Esophagus muscularis mucosa (tissue), 4 donors: ENCODE measurements at regions not wholly inside any gene's neighbourhood (a gene's known extent, or its start where the extent isn't known, plus 50 kb on each side); places are given as distances from the start of the nearest gene placed in this dataset.

ENCODE experiments used
- DNase-seq: peaks from one replicate; pipeline ENCODE4 v3.0.0-alpha.2; 2017; ENCODE audit errors: extremely low spot score
- H3K27ac ChIP-seq, 4 donors: fragments of 200-600 bp; sonication (generic); replicated peaks in 1 of 4; 1 replicate in 3 of 4; 2 replicates in 1 of 4; pipeline ENCODE4 v1.5.1; 2016 to 2019; ENCODE audit warnings: mild to moderate bottlenecking in 1 of 4
- H3K27me3 ChIP-seq, 4 donors: fragments of 200-600 bp; sonication (generic); one replicate each; pipeline versions ENCODE4 v1.5.1 to v1.6.0; 2016 to 2019
- H3K36me3 ChIP-seq, 4 donors: fragments of 200-600 bp; sonication (generic); one replicate each; pipeline ENCODE4 v1.5.1; 2016 to 2019
- H3K4me1 ChIP-seq, 4 donors: fragments of 200-600 bp; sonication (generic); one replicate each; pipeline ENCODE4 v1.5.1; 2016 to 2019
- H3K4me3 ChIP-seq, 4 donors: fragments of 200-600 bp; sonication (generic); 1 replicate in 2 of 4; 2 replicates in 2 of 4; pipeline ENCODE4 v1.5.1; 2016 to 2019; ENCODE audit warnings: mild to moderate bottlenecking in 4 of 4, moderate library complexity in 1 of 4
- H3K9me3 ChIP-seq, 4 donors: fragments of 200-600 bp; sonication (generic); 1 replicate in 3 of 4; 2 replicates in 1 of 4; pipeline ENCODE4 v1.5.1; 2016 to 2019
- EP300 ChIP-seq: sonication (generic); formaldehyde crosslinking; IDR thresholded peaks from one replicate; pipeline ENCODE4 v1.6.1; 2017; ENCODE audit warnings: antibody characterized with exemption
- POLR2A ChIP-seq: fragments of 450-650 bp; IDR thresholded peaks from one replicate; pipeline ENCODE4 v1.6.1; 2017; ENCODE audit warnings: antibody characterized with exemption, moderate library complexity, mild to moderate bottlenecking, low read depth
- POLR2AphosphoS5 ChIP-seq, 2 donors: sonication (generic); formaldehyde crosslinking; IDR thresholded peaks; one replicate each; pipeline ENCODE4 v1.6.1; 2017; ENCODE audit warnings: antibody characterized with exemption in 2 of 2
- WGBS: methylation state at CpG from one replicate; pipeline ENCODE4 v1.1.5; 2018; 5-methylcytosine and 5-hydroxymethylcytosine counted together
- intact Hi-C: fragments of 100-400 bp; cut with DNase I; formaldehyde crosslinking; loops from one replicate; pipeline ENCODE4 v1.15.1; 2023
- TF ChIP-seq, protein P1 (sequence below), 3 experiments: fragments of 200-600 bp in 2 of 3; fragments of 450-650 bp in 1 of 3; sonication (generic) in 2 of 3; IDR thresholded peaks; one replicate each; pipeline ENCODE4 v1.5.1; 2017 to 2019; ENCODE audit warnings: antibody characterized with exemption in 3 of 3, mild to moderate bottlenecking in 2 of 3, moderate library complexity in 1 of 3

DNA sequence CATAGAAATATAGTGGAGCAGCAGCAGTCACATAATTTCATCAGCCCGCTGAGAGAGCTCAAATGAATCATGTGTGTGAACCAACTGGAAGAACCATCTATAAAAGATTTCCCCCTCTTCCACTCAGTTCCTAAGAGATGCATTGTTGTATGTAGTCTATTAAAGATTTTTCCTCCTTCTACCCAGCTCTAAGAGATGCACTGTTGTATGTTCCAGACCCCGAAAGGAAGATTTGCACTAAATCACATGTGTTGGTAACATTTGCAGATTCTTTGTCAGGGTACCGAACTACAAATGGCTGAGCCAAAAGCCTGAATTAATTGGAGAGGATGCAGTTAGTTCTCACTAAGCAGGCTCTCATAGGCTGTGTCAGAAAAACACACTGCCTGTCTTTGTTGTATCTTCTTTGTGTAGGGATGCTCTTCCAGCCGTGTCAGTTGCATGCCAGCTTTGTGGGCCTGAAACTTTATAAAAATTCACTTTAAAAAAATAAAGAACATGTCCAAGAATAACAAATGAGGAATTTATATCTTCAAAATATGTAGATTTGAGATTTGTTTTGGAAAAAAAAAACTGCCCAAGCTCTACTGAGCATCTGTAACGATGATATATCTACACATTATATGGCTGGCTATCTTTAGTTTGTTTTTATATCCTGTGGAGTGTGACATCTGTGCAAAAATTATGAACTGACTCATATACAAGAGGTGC is 223.1 kb downstream of the MZT1 start:
- no peak overlapping the region for H3K4me3 ChIP-seq
- no peaks in the 10 kb centered on the region for H3K36me3 ChIP-seq
- H3K27me3 ChIP-seq, result no peaks in the 10 kb centered on the region
- H3K27ac ChIP-seq, result no peak overlapping the region
- DNase-seq, result no peak
- no peaks in the 10 kb centered on the region for H3K9me3 ChIP-seq
- TF ChIP-seq, protein P1, sequence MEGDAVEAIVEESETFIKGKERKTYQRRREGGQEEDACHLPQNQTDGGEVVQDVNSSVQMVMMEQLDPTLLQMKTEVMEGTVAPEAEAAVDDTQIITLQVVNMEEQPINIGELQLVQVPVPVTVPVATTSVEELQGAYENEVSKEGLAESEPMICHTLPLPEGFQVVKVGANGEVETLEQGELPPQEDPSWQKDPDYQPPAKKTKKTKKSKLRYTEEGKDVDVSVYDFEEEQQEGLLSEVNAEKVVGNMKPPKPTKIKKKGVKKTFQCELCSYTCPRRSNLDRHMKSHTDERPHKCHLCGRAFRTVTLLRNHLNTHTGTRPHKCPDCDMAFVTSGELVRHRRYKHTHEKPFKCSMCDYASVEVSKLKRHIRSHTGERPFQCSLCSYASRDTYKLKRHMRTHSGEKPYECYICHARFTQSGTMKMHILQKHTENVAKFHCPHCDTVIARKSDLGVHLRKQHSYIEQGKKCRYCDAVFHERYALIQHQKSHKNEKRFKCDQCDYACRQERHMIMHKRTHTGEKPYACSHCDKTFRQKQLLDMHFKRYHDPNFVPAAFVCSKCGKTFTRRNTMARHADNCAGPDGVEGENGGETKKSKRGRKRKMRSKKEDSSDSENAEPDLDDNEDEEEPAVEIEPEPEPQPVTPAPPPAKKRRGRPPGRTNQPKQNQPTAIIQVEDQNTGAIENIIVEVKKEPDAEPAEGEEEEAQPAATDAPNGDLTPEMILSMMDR (IDR thresholded peaks at IDR 0.05), result no peak
- no peak for TF ChIP-seq POLR2A
- H3K4me1 ChIP-seq, result no peaks in the 10 kb centered on the region
- WGBS, result 39% methylated on average over 5 of the region's 5 CpGs
- intact Hi-C loops, result no loop called here

DNA sequence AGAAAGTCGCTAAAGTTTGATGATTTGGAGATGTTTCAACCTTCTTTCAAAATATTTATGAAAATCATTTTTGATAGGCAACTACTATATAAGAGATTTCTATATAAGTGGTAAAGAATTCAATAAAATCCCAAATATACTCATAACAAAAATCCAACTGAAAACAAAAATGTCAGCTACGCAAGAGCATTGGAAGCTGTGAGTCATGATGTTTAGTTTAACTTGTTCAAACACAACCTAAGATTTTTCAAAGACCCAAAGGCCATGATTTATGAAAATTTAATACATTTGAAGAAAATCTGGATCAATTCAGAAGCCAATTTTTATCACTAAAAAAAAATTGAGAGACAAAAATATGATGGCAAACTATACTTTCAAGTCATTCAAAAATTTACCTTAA is 226.6 kb downstream of the MZT1 start:
- DNase-seq, result no peak
- H3K27me3 ChIP-seq, result no peaks in the 10 kb centered on the region
- TF ChIP-seq, protein P1 (IDR thresholded peaks at IDR 0.05), result no peak
- TF ChIP-seq POLR2A (no peak), EP300 (no peak), POLR2AphosphoS5 (IDR thresholded peaks at IDR 0.05) (no peak)
- no peaks in the 10 kb centered on the region for H3K36me3 ChIP-seq
- no peak overlapping the region for H3K27ac ChIP-seq
- WGBS, result 88% methylated on average over 2 of the region's 2 CpGs
- no peak overlapping the region for H3K4me3 ChIP-seq
- H3K4me1 ChIP-seq, result no peaks in the 10 kb centered on the region
- intact Hi-C loops, result no loop called here
- H3K9me3 ChIP-seq, result no peaks in the 10 kb centered on the region

GRCh38 chr13:72495681-72496080 is 231.7 kb downstream of the MZT1 start:
- TF ChIP-seq POLR2A, result no peak
- TF ChIP-seq EP300, result no peak
- TF ChIP-seq, protein P1 (IDR thresholded peaks at IDR 0.05), result no peak
- TF ChIP-seq POLR2AphosphoS5 (IDR thresholded peaks at IDR 0.05), result no peak
- H3K27me3 ChIP-seq, result no peaks in the 10 kb centered on the region
- no peak overlapping the region for H3K27ac ChIP-seq
- H3K36me3 ChIP-seq, result no peaks in the 10 kb centered on the region
- no peak overlapping the region for H3K4me3 ChIP-seq
- no peaks in the 10 kb centered on the region for H3K4me1 ChIP-seq
- WGBS, result 85% methylated on average over 4 of the region's 4 CpGs
- intact Hi-C loops, result no loop called here
- no peak for DNase-seq
- no peaks in the 10 kb centered on the region for H3K9me3 ChIP-seq

- Histone ChIP-seq H3K4me3 (no peak overlapping the region), H3K27ac (no peak overlapping the region), H3K4me1 (no peaks in the 10 kb centered on the region), H3K36me3 (no peaks in the 10 kb centered on the region), H3K27me3 (no peaks in the 10 kb centered on the region), H3K9me3 (no peaks in the 10 kb centered on the region)
- no peak for DNase-seq
- WGBS, result 59% methylated on average over 4 of the region's 4 CpGs
- TF ChIP-seq, protein P1 (IDR thresholded peaks at IDR 0.05), result no peak
- TF ChIP-seq POLR2A, result no peak
- TF ChIP-seq EP300, result no peak
- no peak for TF ChIP-seq POLR2AphosphoS5 (IDR thresholded peaks at IDR 0.05)
- intact Hi-C loops, result no loop called here
Observed at GRCh38 chr13:72489751-72490150, 237.7 kb downstream of the MZT1 start.

- no peak for DNase-seq
- 85% methylated on average over 4 of the region's 4 CpGs for WGBS
Observed at GRCh38 chr13:72473321-72473720, 254.1 kb downstream of the MZT1 start.

More at GRCh38 chr13:72473321-72473720, 254.1 kb downstream of the MZT1 start:
- H3K27ac ChIP-seq, result no peak overlapping the region
- intact Hi-C loops, result no loop called here
- H3K4me3 ChIP-seq, result no peak overlapping the region
- H3K4me1 ChIP-seq, result no peaks in the 10 kb centered on the region
- H3K27me3 ChIP-seq, result no peaks in the 10 kb centered on the region
- H3K9me3 ChIP-seq, result peaks cover 0 to 6% (median 0%) of the 10 kb centered on the region in 4 donors
- no peaks in the 10 kb centered on the region for H3K36me3 ChIP-seq
- TF ChIP-seq POLR2A, result no peak
- no peak for TF ChIP-seq EP300
- TF ChIP-seq, protein P1 (IDR thresholded peaks at IDR 0.05), result no peak
